Mammary epithelial cell (primary cell): ENCODE measurements at regions not wholly inside any gene's neighbourhood (a gene's known extent, or its start where the extent isn't known, plus 50 kb on each side); places are given as distances from the start of the nearest gene placed in this dataset.

ENCODE experiments used
- EZH2 ChIP-seq: IDR thresholded peaks from 2 replicates; pipeline ENCODE4 v1.6.1; 2012; ENCODE audit warnings: low read length, inconsistent platforms, borderline replicate concordance
- TF ChIP-seq, protein P1 (sequence below), 2 donors: IDR thresholded peaks in 1 of 2; conservative IDR thresholded peaks in 1 of 2; 2 replicates each; pipeline ENCODE4 v1.5.1; 2011 to 2012; ENCODE audit warnings: inconsistent platforms in 2 of 2, low read length in 2 of 2, mild to moderate bottlenecking in 2 of 2, control low read depth in 1 of 2, low read depth in 1 of 2; ENCODE audit not compliant: insufficient read depth in 1 of 2; ENCODE audit errors: extremely low read depth in 1 of 2

- TF ChIP-seq, protein P1, sequence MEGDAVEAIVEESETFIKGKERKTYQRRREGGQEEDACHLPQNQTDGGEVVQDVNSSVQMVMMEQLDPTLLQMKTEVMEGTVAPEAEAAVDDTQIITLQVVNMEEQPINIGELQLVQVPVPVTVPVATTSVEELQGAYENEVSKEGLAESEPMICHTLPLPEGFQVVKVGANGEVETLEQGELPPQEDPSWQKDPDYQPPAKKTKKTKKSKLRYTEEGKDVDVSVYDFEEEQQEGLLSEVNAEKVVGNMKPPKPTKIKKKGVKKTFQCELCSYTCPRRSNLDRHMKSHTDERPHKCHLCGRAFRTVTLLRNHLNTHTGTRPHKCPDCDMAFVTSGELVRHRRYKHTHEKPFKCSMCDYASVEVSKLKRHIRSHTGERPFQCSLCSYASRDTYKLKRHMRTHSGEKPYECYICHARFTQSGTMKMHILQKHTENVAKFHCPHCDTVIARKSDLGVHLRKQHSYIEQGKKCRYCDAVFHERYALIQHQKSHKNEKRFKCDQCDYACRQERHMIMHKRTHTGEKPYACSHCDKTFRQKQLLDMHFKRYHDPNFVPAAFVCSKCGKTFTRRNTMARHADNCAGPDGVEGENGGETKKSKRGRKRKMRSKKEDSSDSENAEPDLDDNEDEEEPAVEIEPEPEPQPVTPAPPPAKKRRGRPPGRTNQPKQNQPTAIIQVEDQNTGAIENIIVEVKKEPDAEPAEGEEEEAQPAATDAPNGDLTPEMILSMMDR (conservative IDR thresholded peaks at IDR 0.05 in 1 of 2, IDR thresholded peaks at IDR 0.05 in 1 of 2; ENCODE audit: extremely low read depth in 1 of 2, insufficient read depth in 1 of 2, low read depth in 1 of 2, low read length in 2 of 2) = no peak
- TF ChIP-seq EZH2 = no peak
Measured at GRCh38 chr2:236776206-236776605, 206.6 kb downstream of the ACKR3 start.
